Lung (tissue), 11 donors: ENCODE measurements at regions not wholly inside any gene's neighbourhood (a gene's known extent, or its start where the extent isn't known, plus 50 kb on each side); places are given as distances from the start of the nearest gene placed in this dataset.

Experiments
- ATAC-seq: fragments of 200-7000 bp; cut with Tn5 transposase; one replicate; pipeline ENCODE4 v1.9.1; 2020; ENCODE audit warnings: moderate number of reproducible peaks; ENCODE audit not compliant: insufficient read depth, low FRiP score
- DNase-seq, 3 donors: peaks; one replicate each; pipeline ENCODE4 v3.0.0-alpha.2; 2013 to 2017
- H3K27ac ChIP-seq, 2 donors: one replicate each; pipeline ENCODE4 v1.5.1; 2013; ENCODE audit warnings: mild to moderate bottlenecking in 2 of 2, moderate library complexity in 2 of 2, control low read depth in 1 of 2, inconsistent platforms in 1 of 2, low read depth in 1 of 2, low read length in 1 of 2
- H3K27me3 ChIP-seq, 3 donors: one replicate each; pipeline ENCODE4 v1.5.1; 2013; ENCODE audit warnings: low read length in 2 of 3; ENCODE audit not compliant: control insufficient read depth in 3 of 3, insufficient read depth in 3 of 3
- H3K36me3 ChIP-seq, 4 donors: one replicate each; pipeline ENCODE4 v1.5.1; 2013; ENCODE audit warnings: low read length in 4 of 4, mild to moderate bottlenecking in 1 of 4, moderate library complexity in 1 of 4; ENCODE audit not compliant: control insufficient read depth in 4 of 4, insufficient read depth in 4 of 4
- H3K4me1 ChIP-seq, 5 donors: one replicate each; pipeline ENCODE4 v1.5.1; 2013; ENCODE audit warnings: low read length in 5 of 5, mild to moderate bottlenecking in 2 of 5, moderate library complexity in 1 of 5; ENCODE audit not compliant: control insufficient read depth in 5 of 5, insufficient read depth in 5 of 5
- H3K4me3 ChIP-seq: one replicate; pipeline ENCODE4 v1.5.1; 2013; ENCODE audit warnings: mild to moderate bottlenecking, control low read depth, moderate library complexity
- H3K9ac ChIP-seq, 2 donors: one replicate each; pipeline ENCODE4 v1.5.1; 2013; ENCODE audit warnings: low read length in 2 of 2, control low read depth in 1 of 2; ENCODE audit not compliant: insufficient read depth in 1 of 2
- H3K9me3 ChIP-seq, 4 donors: one replicate each; pipeline ENCODE4 v1.5.1; 2013; ENCODE audit warnings: low read length in 3 of 4, mild to moderate bottlenecking in 1 of 4, moderate library complexity in 1 of 4; ENCODE audit not compliant: control insufficient read depth in 4 of 4, insufficient read depth in 3 of 4
- WGBS, 2 donors: extraction: QIAGEN DNeasy Blood & Tissue Kit; methylation state at CpG; one replicate each; pipeline ENCODE4 v1.1.7; 2013; 5-methylcytosine and 5-hydroxymethylcytosine counted together
- TF ChIP-seq, protein P1 (sequence below): IDR thresholded peaks from 2 replicates; pipeline ENCODE4 v1.5.1; 2012; ENCODE audit warnings: mild to moderate bottlenecking; ENCODE audit errors: control extremely low read depth, extremely low read depth
- donor health status: control.
- donor health status: control.
- donor health status: Bipolar disorder and iron deficiency.
- donor health status: healthy.
- donor health status: DM: yes; HTN: yes; CAD: no.

DNA sequence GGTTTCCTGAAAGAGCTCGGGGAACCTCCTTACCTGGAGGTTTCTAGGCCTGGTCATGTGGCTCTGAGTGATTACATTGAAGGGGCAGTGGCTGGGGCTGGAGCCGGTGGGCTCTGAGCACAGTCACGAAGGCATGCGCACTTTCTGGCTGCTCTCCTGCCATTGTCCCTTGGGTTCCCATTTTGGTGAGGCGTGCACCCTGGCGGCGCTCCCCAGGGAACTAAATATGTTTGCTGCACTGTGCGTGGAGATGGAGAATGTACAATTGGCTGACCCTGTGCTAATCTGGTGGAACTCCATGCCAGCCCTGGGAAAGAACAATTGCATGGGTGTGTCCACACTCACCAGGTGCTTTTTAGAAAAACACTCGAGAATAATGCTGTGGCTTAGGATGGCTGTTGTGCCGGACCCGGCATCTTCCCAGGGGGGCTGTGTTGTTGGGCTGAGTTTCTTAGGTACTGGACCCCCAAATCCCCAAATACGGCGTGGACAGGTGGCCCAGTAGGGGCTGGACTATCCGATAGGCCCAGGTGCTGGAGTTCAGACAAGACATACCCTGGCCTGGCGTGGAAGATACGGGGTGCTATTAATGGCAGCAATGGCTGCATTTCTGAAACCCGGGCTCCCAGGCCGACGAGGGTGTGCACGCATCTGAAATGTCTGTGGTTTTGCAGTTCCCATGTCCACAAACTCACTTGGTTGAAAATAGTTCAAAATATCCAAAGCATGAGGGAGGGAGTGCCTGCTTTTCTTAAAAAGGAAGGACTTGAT is 230.5 kb downstream of the SEC14L1 start:
- H3K4me1 ChIP-seq = peaks cover 7 to 53% (median 26%) of the 10 kb centered on the region in 5 donors
- no peaks in the 10 kb centered on the region for H3K36me3 ChIP-seq
- no peaks in the 10 kb centered on the region for H3K27me3 ChIP-seq
- peak overlapping the region in 1 of 2 donors; percentile 49 for H3K9ac ChIP-seq
- 52 to 63% methylated on average over 20 of the region's 20 CpGs for WGBS, 2 donors
- no peak for DNase-seq
- TF ChIP-seq, protein P1, sequence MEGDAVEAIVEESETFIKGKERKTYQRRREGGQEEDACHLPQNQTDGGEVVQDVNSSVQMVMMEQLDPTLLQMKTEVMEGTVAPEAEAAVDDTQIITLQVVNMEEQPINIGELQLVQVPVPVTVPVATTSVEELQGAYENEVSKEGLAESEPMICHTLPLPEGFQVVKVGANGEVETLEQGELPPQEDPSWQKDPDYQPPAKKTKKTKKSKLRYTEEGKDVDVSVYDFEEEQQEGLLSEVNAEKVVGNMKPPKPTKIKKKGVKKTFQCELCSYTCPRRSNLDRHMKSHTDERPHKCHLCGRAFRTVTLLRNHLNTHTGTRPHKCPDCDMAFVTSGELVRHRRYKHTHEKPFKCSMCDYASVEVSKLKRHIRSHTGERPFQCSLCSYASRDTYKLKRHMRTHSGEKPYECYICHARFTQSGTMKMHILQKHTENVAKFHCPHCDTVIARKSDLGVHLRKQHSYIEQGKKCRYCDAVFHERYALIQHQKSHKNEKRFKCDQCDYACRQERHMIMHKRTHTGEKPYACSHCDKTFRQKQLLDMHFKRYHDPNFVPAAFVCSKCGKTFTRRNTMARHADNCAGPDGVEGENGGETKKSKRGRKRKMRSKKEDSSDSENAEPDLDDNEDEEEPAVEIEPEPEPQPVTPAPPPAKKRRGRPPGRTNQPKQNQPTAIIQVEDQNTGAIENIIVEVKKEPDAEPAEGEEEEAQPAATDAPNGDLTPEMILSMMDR = no peak
- H3K9me3 ChIP-seq = no peaks in the 10 kb centered on the region
- no peak for ATAC-seq
- peak overlapping the region in 1 of 2 donors; percentile 75 for H3K27ac ChIP-seq
- H3K4me3 ChIP-seq = no peak overlapping the region

DNA sequence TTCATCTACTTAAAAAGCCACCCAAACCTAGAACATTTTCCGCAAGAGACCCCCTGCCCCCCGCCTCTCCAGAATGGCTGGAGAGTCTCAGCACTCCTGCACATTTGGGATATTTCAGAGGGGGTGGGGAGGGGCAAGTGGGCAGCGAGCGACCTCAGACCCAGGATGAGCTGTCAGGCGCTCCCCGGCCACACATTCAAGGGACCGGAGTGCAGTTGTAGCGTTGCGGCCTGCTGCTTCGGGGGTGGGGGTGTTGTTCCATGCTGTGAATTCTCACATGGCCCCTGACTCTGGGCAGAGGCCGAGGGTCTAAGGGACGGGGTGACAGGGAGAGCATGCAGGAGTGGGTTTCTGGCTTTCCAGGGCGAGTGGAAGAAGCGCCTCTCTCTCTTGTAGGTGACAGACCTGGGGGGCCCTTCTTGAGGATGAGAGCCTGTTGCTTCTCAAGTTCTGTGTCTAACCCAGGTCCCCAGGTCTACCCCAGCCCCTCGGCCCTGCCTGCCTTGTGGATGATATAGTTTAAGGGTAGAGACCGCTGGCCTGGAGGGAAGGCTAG is 231.2 kb downstream of the SEC14L1 start:
- Histone ChIP-seq H3K27me3 (no peaks in the 10 kb centered on the region), H3K4me3 (no peak overlapping the region), H3K27ac (peak overlapping the region; percentile 58 to 75), H3K4me1 (peaks cover 7 to 57% (median 30%) of the 10 kb centered on the region in 5 donors), H3K9ac (peak overlapping the region; percentile 3 to 49), H3K9me3 (no peaks in the 10 kb centered on the region), H3K36me3 (no peaks in the 10 kb centered on the region)
- no peak for ATAC-seq
- TF ChIP-seq, protein P1 = no peak
- 57 to 70% methylated on average over 16 of the region's 16 CpGs for WGBS, 2 donors
- DNase-seq = peak in 1 of 3 donors; percentile 21

DNA sequence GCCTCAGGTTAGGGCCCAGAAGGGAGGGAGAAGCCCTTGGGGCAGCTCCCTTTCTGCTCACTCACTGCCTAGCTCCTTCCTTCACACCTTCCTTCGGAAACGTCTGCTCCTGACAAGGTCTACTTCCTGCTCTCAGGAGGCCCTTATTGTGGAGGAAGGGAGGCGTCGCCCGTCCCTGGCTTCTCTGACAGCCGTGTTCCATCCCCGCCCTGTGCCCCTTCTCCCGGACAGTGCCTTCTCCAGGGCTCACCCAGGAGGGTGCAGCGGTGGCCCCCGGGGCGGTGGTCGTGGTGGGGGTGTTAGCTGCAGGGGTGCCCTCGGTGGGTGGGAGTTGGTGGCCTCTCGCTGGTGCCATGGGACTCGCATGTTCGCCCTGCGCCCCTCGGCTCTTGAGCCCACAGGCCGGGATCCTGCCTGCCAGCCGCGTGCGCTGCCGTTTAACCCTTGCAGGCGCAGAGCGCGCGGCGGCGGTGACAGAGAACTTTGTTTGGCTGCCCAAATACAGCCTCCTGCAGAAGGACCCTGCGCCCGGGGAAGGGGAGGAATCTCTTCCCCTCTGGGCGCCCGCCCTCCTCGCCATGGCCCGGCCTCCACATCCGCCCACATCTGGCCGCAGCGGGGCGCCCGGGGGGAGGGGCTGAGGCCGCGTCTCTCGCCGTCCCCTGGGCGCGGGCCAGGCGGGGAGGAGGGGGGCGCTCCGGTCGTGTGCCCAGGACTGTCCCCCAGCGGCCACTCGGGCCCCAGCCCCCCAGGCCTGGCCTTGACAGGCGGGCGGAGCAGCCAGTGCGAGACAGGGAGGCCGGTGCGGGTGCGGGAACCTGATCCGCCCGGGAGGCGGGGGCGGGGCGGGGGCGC is 231.9 kb downstream of the SEC14L1 start:
- H3K9ac ChIP-seq = peak overlapping the region; percentile 2 to 3
- 1% methylated on average over 42 to 64 of the region's 64 CpGs for WGBS, 2 donors
- ATAC-seq (peak; percentile 53), DNase-seq (peak; percentile 97 to 98 (median 98))
- H3K9me3 ChIP-seq = no peaks in the 10 kb centered on the region
- TF ChIP-seq, protein P1 = no peak
- H3K27me3 ChIP-seq = no peaks in the 10 kb centered on the region
- peaks cover 11 to 59% (median 36%) of the 10 kb centered on the region in 5 donors for H3K4me1 ChIP-seq
- peak overlapping the region; percentile 39 for H3K4me3 ChIP-seq
- peak overlapping the region; percentile 58 to 75 for H3K27ac ChIP-seq
- H3K36me3 ChIP-seq = no peaks in the 10 kb centered on the region
